Activated naive CD8-positive, alpha-beta T cell treated with anti-CD3 and anti-CD28 coated beads, Interleukin-2, amount 10 ng/mL, durations not matched to agents 7 days and 5 days (primary cell): ENCODE measurements at regions not wholly inside any gene's neighbourhood (a gene's known extent, or its start where the extent isn't known, plus 50 kb on each side); places are given as distances from the start of the nearest gene placed in this dataset.
"Not testable (repeated sequence)": the region's sequence is repeated elsewhere in the genome, so short reads cannot be mapped to it uniquely, and the experiment has no call there.

Experiments
- ATAC-seq: fragments of 150-1000 bp; cut with Tn5 transposase; one replicate; pipeline ENCODE4 v1.10.0; 2021; ENCODE audit warnings: low read depth, moderate library complexity
- POLR2A ChIA-PET: fragments of 350-600 bp; sonication (Branson Sonifier 250); formaldehyde crosslinking; loops from one replicate; lab custom pipeline; 2021; ENCODE audit warnings: antibody characterized with exemption; lab: Charles Lee
- DNase-seq: peaks from one replicate; pipeline ENCODE4 v3.0.0; 2021
- H3K27ac Mint-ChIP-seq: one replicate; pipeline ENCODE4 v1.8.0; 2022; ENCODE audit warnings: mild to moderate bottlenecking, mixed read lengths
- H3K27me3 Mint-ChIP-seq: one replicate; pipeline ENCODE4 v1.8.0; 2022; ENCODE audit warnings: mild to moderate bottlenecking, moderate library complexity, mixed read lengths
- H3K36me3 Mint-ChIP-seq: one replicate; pipeline ENCODE4 v1.8.0; 2021; ENCODE audit warnings: mild to moderate bottlenecking, mixed read lengths
- H3K4me1 Mint-ChIP-seq: one replicate; pipeline ENCODE4 v1.8.0; 2021; ENCODE audit warnings: mixed read lengths
- H3K4me3 Mint-ChIP-seq: one replicate; pipeline ENCODE4 v1.8.0; 2022; ENCODE audit warnings: mild to moderate bottlenecking, moderate library complexity, mixed read lengths
- H3K9me3 Mint-ChIP-seq: one replicate; pipeline ENCODE4 v1.8.0; 2021; ENCODE audit warnings: mixed read lengths

GRCh38 chr2:161061786-161062185 lies 98.4 kb upstream of the TANK start:
- H3K27me3 Mint-ChIP-seq, result peaks cover 2% of the 10 kb centered on the region
- H3K4me1 Mint-ChIP-seq, result peaks cover 2% of the 10 kb centered on the region
- H3K9me3 Mint-ChIP-seq, result peaks cover 3% of the 10 kb centered on the region
- DNase-seq (no peak), ATAC-seq (no peak)
- H3K4me3 Mint-ChIP-seq, result no peak overlapping the region
- no peaks in the 10 kb centered on the region for H3K36me3 Mint-ChIP-seq
- H3K27ac Mint-ChIP-seq, result no peak overlapping the region
- POLR2A ChIA-PET, result no interaction called here

- peak; percentile 91 for ATAC-seq
- H3K4me1 Mint-ChIP-seq, result peaks cover 2% of the 10 kb centered on the region
- no peaks in the 10 kb centered on the region for H3K9me3 Mint-ChIP-seq
- H3K4me3 Mint-ChIP-seq, result no peak overlapping the region
- DNase-seq, result peak; percentile 42
- no peaks in the 10 kb centered on the region for H3K36me3 Mint-ChIP-seq
- peaks cover 5% of the 10 kb centered on the region for H3K27me3 Mint-ChIP-seq
- H3K27ac Mint-ChIP-seq, result no peak overlapping the region
- POLR2A ChIA-PET, result interaction anchor here (1.2 to 1.3 kb wide), 2 partner anchors 27 to 97 kb away, joined by 3 read pairs; partner anchors contain the start of gene TANK
These were observed 96.9 kb upstream of the TANK start for GRCh38 chr2:161063157-161063945.

GRCh38 chr2:161063946-161064306 lies 96.3 kb upstream of the TANK start:
- ATAC-seq, result peak; percentile 30
- no peak for DNase-seq
- Mint-ChIP-seq H3K27ac (no peak overlapping the region), H3K36me3 (no peaks in the 10 kb centered on the region), H3K4me3 (no peak overlapping the region), H3K27me3 (peaks cover 5% of the 10 kb centered on the region), H3K4me1 (peaks cover 2% of the 10 kb centered on the region), H3K9me3 (no peaks in the 10 kb centered on the region)
- POLR2A ChIA-PET, result interaction anchor here (1.2 to 1.3 kb wide), 2 partner anchors 27 to 96 kb away, joined by 3 read pairs; partner anchors contain the start of gene TANK

DNA sequence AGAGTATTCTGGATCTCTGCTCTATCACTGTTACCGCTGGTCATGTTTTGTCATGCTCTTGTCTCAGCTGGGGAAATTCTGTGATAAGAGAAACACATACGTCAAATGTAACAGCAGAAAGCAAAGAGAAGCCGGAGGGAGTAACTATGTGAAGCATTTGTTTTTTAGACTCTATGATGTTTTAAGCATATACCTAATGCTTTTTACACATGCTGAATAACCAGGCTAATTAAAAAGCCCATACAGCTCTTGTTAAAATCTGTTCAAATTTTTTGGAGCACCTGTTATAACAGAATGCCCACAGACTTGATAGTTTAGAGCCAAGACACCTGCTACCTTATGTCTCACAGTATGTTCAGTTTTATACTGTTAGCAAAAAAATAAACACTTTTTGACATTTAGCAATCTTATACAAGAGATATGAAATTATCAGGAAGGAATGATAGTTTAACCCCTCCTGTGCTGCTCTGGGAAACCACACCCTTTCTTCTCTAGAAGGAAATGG lies 92.3 kb upstream of the TANK start:
- POLR2A ChIA-PET, result no interaction called here
- ATAC-seq (no peak), DNase-seq (no peak)
- H3K4me3 Mint-ChIP-seq, result no peak overlapping the region
- no peaks in the 10 kb centered on the region for H3K36me3 Mint-ChIP-seq
- no peak overlapping the region for H3K27ac Mint-ChIP-seq
- H3K9me3 Mint-ChIP-seq, result no peaks in the 10 kb centered on the region
- peaks cover 6% of the 10 kb centered on the region for H3K4me1 Mint-ChIP-seq
- H3K27me3 Mint-ChIP-seq, result peaks cover 5% of the 10 kb centered on the region

- Mint-ChIP-seq H3K27ac (no peak overlapping the region), H3K9me3 (no peaks in the 10 kb centered on the region), H3K4me1 (peaks cover 3% of the 10 kb centered on the region)
These were observed 91.6 kb upstream of the TANK start for GRCh38 chr2:161068670-161069069.

DNA sequence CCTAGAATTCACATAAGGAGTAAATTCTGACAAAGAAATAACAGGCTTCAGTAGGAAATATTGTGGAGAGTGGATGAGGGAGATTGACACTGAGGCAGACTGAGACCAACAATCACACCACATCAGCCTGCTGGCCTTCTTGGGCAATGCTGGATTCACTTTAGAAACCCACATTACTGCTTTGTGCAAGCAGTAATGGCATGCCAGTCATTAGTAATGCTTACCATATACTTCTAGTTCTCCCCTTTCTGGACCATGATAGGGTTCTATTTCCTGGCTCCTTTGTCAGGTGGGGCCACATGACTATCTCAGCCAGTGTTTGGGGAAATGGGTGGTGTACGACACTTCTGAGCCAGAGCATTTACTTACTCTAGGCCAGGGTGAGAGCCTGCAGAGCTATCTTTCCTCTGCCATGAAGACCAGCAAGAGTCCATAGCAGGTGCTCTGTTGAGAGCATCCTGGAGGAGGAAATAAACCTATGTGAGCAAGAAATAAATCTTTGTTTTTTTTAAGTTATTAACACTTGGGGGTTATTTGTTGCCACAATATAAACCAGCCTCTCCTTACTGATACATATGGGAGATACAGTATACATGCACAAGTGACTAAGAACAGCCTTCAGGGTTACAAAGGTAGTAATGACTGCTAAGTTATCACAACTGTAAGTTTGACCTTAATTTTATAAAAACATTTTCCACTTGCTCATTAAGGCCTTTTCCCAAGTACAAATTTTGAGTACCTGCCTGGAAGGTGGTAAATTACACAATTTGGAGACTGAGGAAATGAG lies 89.3 kb upstream of the TANK start:
- Mint-ChIP-seq H3K4me1 (peaks cover 3% of the 10 kb centered on the region), H3K27ac (no peak overlapping the region), H3K27me3 (peaks cover 5% of the 10 kb centered on the region), H3K36me3 (peaks cover 5% of the 10 kb centered on the region), H3K4me3 (no peak overlapping the region), H3K9me3 (no peaks in the 10 kb centered on the region)
- ATAC-seq (no peak), DNase-seq (no peak)
- POLR2A ChIA-PET, result no interaction called here

More at GRCh38 chr2:161068670-161069069, 91.6 kb upstream of the TANK start:
- no peak overlapping the region for H3K4me3 Mint-ChIP-seq
- DNase-seq (no peak), ATAC-seq (no peak)
- POLR2A ChIA-PET, result no interaction called here
- H3K36me3 Mint-ChIP-seq, result peaks cover 2% of the 10 kb centered on the region
- H3K27me3 Mint-ChIP-seq, result peaks cover 5% of the 10 kb centered on the region

GRCh38 chr2:161072436-161072835 lies 87.8 kb upstream of the TANK start:
- H3K36me3 Mint-ChIP-seq, H3K27ac Mint-ChIP-seq, DNase-seq, H3K27me3 Mint-ChIP-seq, POLR2A ChIA-PET, H3K4me3 Mint-ChIP-seq, H3K9me3 Mint-ChIP-seq, ATAC-seq: not testable (repeated sequence)
- peaks cover 15% of the 10 kb centered on the region for H3K4me1 Mint-ChIP-seq

GRCh38 chr2:161075701-161076100 lies 84.5 kb upstream of the TANK start:
- POLR2A ChIA-PET, result no interaction called here
- Mint-ChIP-seq H3K4me3 (no peak overlapping the region), H3K27ac (peak overlapping the region; percentile 15), H3K4me1 (peaks cover 31% of the 10 kb centered on the region), H3K27me3 (no peaks in the 10 kb centered on the region), H3K9me3 (peaks cover 3% of the 10 kb centered on the region), H3K36me3 (peaks cover 9% of the 10 kb centered on the region)
- ATAC-seq (no peak), DNase-seq (no peak)

DNA sequence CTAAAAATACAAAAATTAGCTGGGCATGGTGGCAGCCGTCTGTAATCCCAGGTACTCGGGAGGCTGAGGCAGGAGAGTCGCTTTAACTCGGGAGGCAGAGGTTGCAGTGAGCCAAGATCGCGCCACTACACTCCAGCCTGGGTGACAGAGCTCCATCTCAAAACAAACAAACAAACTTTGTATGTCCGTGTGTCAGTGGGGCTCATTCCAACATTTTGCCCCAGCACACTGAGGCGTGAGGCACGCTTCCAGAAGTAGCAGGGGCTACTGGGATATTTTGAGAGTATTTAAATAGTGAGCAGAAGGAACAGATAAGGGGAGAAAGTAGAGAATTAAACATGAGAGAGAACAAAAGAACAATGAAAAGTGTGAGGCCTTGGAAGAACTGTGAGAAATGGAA lies 83.3 kb upstream of the TANK start:
- Mint-ChIP-seq H3K27ac (peak overlapping the region; percentile 93), H3K27me3 (no peaks in the 10 kb centered on the region), H3K4me3 (peak overlapping the region; percentile 68), H3K9me3 (peaks cover 3% of the 10 kb centered on the region), H3K36me3 (peaks cover 12% of the 10 kb centered on the region), H3K4me1 (peaks cover 33% of the 10 kb centered on the region)
- POLR2A ChIA-PET, result no interaction called here
- ATAC-seq (no peak), DNase-seq (no peak)

DNA sequence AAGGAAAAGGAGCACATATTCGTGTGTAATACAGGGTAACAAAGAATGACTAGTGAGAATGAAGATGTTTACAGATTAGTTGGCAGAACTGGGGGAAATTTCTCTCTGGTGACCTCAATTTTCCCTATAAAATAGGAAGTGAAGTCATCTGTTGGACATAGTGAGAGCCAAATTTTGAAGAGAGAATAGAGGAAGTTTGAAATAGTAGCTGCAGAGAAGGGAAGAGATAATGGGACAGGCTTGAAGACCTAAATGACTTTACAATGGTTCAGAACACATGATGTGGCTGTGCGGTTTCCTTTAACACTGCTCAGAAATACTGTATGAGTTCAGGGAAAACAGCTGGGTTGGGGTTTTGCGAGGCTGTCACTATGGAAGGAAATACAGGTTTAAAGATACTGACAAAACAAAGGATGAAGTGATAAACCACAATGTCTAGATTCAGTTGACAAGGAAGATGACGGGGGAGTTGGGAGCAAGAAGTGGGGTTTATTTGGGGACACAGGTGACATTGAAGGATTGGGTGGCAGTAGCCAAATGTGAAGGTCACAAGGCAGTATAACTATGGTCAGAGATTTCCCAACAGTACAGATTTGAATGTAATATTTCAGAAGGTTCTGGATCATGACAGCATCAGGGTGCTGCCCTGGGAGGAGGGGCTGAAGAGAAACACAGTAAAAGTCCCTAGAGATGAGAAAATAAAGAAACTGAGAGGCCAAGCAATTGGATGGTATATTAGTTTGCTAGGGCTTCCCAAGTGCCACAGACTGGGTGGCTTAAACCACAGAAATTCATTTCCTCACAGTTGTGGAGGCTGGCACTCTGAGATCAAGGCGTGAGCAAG lies 82.6 kb upstream of the TANK start:
- peaks cover 3% of the 10 kb centered on the region for H3K9me3 Mint-ChIP-seq
- H3K27me3 Mint-ChIP-seq, result no peaks in the 10 kb centered on the region
- peak overlapping the region; percentile 68 for H3K4me3 Mint-ChIP-seq
- peak overlapping the region; percentile 93 for H3K27ac Mint-ChIP-seq
- POLR2A ChIA-PET, result interaction anchor here (1.0 to 1.5 kb wide), 2 partner anchors 13 to 231 kb away, joined by 3 to 7 read pairs; partner anchors contain the start of gene PSMD14
- peak; percentile 91 for ATAC-seq
- H3K4me1 Mint-ChIP-seq, result peaks cover 33% of the 10 kb centered on the region
- H3K36me3 Mint-ChIP-seq, result peaks cover 12% of the 10 kb centered on the region
- peak; percentile 47 for DNase-seq

GRCh38 chr2:161078211-161078539 lies 82.1 kb upstream of the TANK start:
- H3K4me3 Mint-ChIP-seq, result peak overlapping the region; percentile 68
- no peaks in the 10 kb centered on the region for H3K27me3 Mint-ChIP-seq
- DNase-seq (no peak), ATAC-seq (no peak)
- H3K9me3 Mint-ChIP-seq, result peaks cover 3% of the 10 kb centered on the region
- H3K36me3 Mint-ChIP-seq, result peaks cover 12% of the 10 kb centered on the region
- peak overlapping the region; percentile 93 for H3K27ac Mint-ChIP-seq
- H3K4me1 Mint-ChIP-seq, result peaks cover 33% of the 10 kb centered on the region
- POLR2A ChIA-PET, result interaction anchor here (0.7 to 1.5 kb wide), 3 partner anchors 11 to 230 kb away, joined by 3 to 7 read pairs (median 3); partner anchors contain the start of gene PSMD14

DNA sequence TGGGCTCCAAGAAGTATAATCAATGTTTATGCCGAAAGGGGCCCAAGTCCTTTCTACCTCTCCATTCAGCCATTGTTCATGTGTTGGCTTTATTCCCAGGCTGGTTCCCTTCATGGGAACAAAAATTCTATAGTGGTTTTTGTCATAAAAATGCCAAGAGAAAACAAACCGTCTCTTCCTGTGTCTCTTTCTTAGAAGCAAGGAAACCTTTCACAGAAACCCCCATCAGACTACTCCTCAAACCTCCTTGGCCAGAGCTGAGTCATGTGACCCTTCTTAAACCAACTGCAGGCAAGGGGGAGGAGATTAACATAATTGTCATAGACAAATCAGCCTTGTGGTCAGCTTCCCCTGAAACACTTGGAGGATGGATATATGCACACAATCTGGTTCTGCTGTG lies 75.1 kb upstream of the TANK start:
- Mint-ChIP-seq H3K27ac (peak overlapping the region; percentile 58), H3K27me3 (no peaks in the 10 kb centered on the region), H3K4me3 (peak overlapping the region; percentile 40), H3K4me1 (peaks cover 22% of the 10 kb centered on the region), H3K36me3 (peaks cover 17% of the 10 kb centered on the region), H3K9me3 (peaks cover 15% of the 10 kb centered on the region)
- ATAC-seq (peak; percentile 79), DNase-seq (no peak)
- POLR2A ChIA-PET, result no interaction called here
